ENCODE measurements at regions not wholly inside any gene's neighbourhood (a gene's known extent, or its start where the extent isn't known, plus 50 kb on each side); places are given as distances from the start of the nearest gene placed in this dataset.
"Not testable (repeated sequence)": the region's sequence is repeated elsewhere in the genome, so short reads cannot be mapped to it uniquely, and the experiment has no call there.

- DNase-seq (ENCODE audit: low read depth): peak; percentile 67
Measured at GRCh38 chr10:36450380-36450779, 675.0 kb upstream of the ANKRD30A start.

GRCh38 chr10:36448760-36449691 lies 676.4 kb upstream of the ANKRD30A start:
- peak; percentile 36 for DNase-seq (ENCODE audit: low read depth)

GRCh38 chr10:36446881-36447280 lies 678.5 kb upstream of the ANKRD30A start:
- no peak for DNase-seq (ENCODE audit: low read depth)

- no peak for DNase-seq (ENCODE audit: low read depth)
Measured at GRCh38 chr10:36443233-36443632, 682.2 kb upstream of the ANKRD30A start.

- DNase-seq (ENCODE audit: low read depth): peak; percentile 25
Measured at GRCh38 chr10:36441557-36441956, 683.8 kb upstream of the ANKRD30A start.

GRCh38 chr10:36440539-36440938 lies 684.9 kb upstream of the ANKRD30A start:
- no peak for DNase-seq (ENCODE audit: low read depth)

GRCh38 chr10:36437367-36437766 lies 688.0 kb upstream of the ANKRD30A start:
- DNase-seq (ENCODE audit: low read depth): no peak

- no peak for DNase-seq (ENCODE audit: low read depth)
Measured at GRCh38 chr10:36428507-36428906, 696.9 kb upstream of the ANKRD30A start.

- no peak for DNase-seq (ENCODE audit: low read depth)
Measured at GRCh38 chr10:36425131-36425797, 700.1 kb upstream of the ANKRD30A start.

GRCh38 chr10:36424502-36424901 lies 700.9 kb upstream of the ANKRD30A start:
- no peak for DNase-seq (ENCODE audit: low read depth)

GRCh38 chr10:36423821-36424248 lies 701.6 kb upstream of the ANKRD30A start:
- DNase-seq (ENCODE audit: low read depth): no peak

GRCh38 chr10:36421992-36422391 lies 703.4 kb upstream of the ANKRD30A start:
- no peak for DNase-seq (ENCODE audit: low read depth)

- DNase-seq (ENCODE audit: low read depth): no peak
Measured at GRCh38 chr10:36416513-36416912, 708.9 kb upstream of the ANKRD30A start.

GRCh38 chr10:36412942-36413341 lies 712.5 kb upstream of the ANKRD30A start:
- no peak for DNase-seq (ENCODE audit: low read depth)

GRCh38 chr10:36400238-36400637 lies 725.2 kb upstream of the ANKRD30A start:
- DNase-seq (ENCODE audit: low read depth): not testable (repeated sequence)

GRCh38 chr10:36393801-36394200 lies 731.6 kb upstream of the ANKRD30A start:
- DNase-seq (ENCODE audit: low read depth): peak; percentile 60

GRCh38 chr10:36391405-36391804 lies 734.0 kb upstream of the ANKRD30A start:
- no peak for DNase-seq (ENCODE audit: low read depth)

- DNase-seq (ENCODE audit: low read depth): no peak
Measured at GRCh38 chr10:36390221-36390620, 735.2 kb upstream of the ANKRD30A start.

- DNase-seq (ENCODE audit: low read depth): peak; percentile 35
Measured at GRCh38 chr10:36388166-36388565, 737.2 kb upstream of the ANKRD30A start.

- DNase-seq (ENCODE audit: low read depth): no peak
Measured at GRCh38 chr10:36385693-36386092, 739.7 kb upstream of the ANKRD30A start.

GRCh38 chr10:36383349-36383748 lies 741.3 kb upstream of the FZD8 start:
- no peak for DNase-seq (ENCODE audit: low read depth)

GRCh38 chr10:36381748-36382147 lies 739.7 kb upstream of the FZD8 start:
- no peak for DNase-seq (ENCODE audit: low read depth)

GRCh38 chr10:36380538-36380937 lies 738.4 kb upstream of the FZD8 start:
- DNase-seq (ENCODE audit: low read depth): no peak
